ENCODE measurements at regions not wholly inside any gene's neighbourhood (a gene's known extent, or its start where the extent isn't known, plus 50 kb on each side); places are given as distances from the start of the nearest gene placed in this dataset.

- Histone ChIP-seq H4K20me1 (ENCODE audit: insufficient read depth, low read length, poor library complexity, severe bottlenecking) (no peaks in the 10 kb centered on the region), H2AFZ (ENCODE audit: low read length) (no peak overlapping the region), H3F3A (ENCODE audit: low read depth) (no peaks in the 10 kb centered on the region), H3K4me2 (ENCODE audit: low read depth, low read length, poor library complexity, severe bottlenecking) (no peak overlapping the region), H3K4me3 (ENCODE audit: low read length, poor library complexity, severe bottlenecking) (no peak overlapping the region), H3K9me2 (replicated peaks; ENCODE audit: low read depth, low read length) (no peaks in the 10 kb centered on the region), H3K9ac (ENCODE audit: low read depth, low read length, poor library complexity, severe bottlenecking) (no peak overlapping the region), H3K27me3 (ENCODE audit: insufficient read depth, low read length, poor library complexity, severe bottlenecking) (no peaks in the 10 kb centered on the region), H3K9me3 (ENCODE audit: insufficient read depth, low read depth, low read length) (no peaks in the 10 kb centered on the region), H3K4me1 (ENCODE audit: insufficient read depth, low read length, poor library complexity, severe bottlenecking) (peaks cover 3% of the 10 kb centered on the region), H3K36me3 (ENCODE audit: insufficient read depth, low read length) (no peaks in the 10 kb centered on the region), H3K79me2 (ENCODE audit: insufficient read depth, low read length) (no peaks in the 10 kb centered on the region)
- TF ChIP-seq CTCF (conservative IDR thresholded peaks at IDR 0.05; ENCODE audit: low read length), result no peak
- no peak for TF ChIP-seq EZH2phosphoT487 (IDR thresholded peaks at IDR 0.05; ENCODE audit: borderline replicate concordance)
Measured at GRCh38 chr4:132395561-132395960, 753.5 kb upstream of the PCDH10 start.

GRCh38 chr4:132396636-132397035, 752.5 kb upstream of the PCDH10 start:
- no peaks in the 10 kb centered on the region for H4K20me1 ChIP-seq (ENCODE audit: insufficient read depth, low read length, poor library complexity, severe bottlenecking)
- TF ChIP-seq EZH2phosphoT487 (IDR thresholded peaks at IDR 0.05; ENCODE audit: borderline replicate concordance), result no peak
- no peak for TF ChIP-seq CTCF (conservative IDR thresholded peaks at IDR 0.05; ENCODE audit: low read length)
- H3F3A ChIP-seq (ENCODE audit: low read depth), result no peaks in the 10 kb centered on the region
- H3K9me3 ChIP-seq (ENCODE audit: insufficient read depth, low read depth, low read length), result no peaks in the 10 kb centered on the region; the same call in 1 of the 2 replicates
- no peaks in the 10 kb centered on the region for H3K9me2 ChIP-seq (replicated peaks; ENCODE audit: low read depth, low read length)
- peaks cover 3% of the 10 kb centered on the region for H3K4me1 ChIP-seq (ENCODE audit: insufficient read depth, low read length, poor library complexity, severe bottlenecking)
- H3K36me3 ChIP-seq (ENCODE audit: insufficient read depth, low read length), result no peaks in the 10 kb centered on the region
- H2AFZ ChIP-seq (ENCODE audit: low read length), result no peak overlapping the region
- no peaks in the 10 kb centered on the region for H3K79me2 ChIP-seq (ENCODE audit: insufficient read depth, low read length)
- H3K4me3 ChIP-seq (ENCODE audit: low read length, poor library complexity, severe bottlenecking), result no peak overlapping the region
- H3K9ac ChIP-seq (ENCODE audit: low read depth, low read length, poor library complexity, severe bottlenecking), result no peak overlapping the region
- no peaks in the 10 kb centered on the region for H3K27me3 ChIP-seq (ENCODE audit: insufficient read depth, low read length, poor library complexity, severe bottlenecking)
- H3K4me2 ChIP-seq (ENCODE audit: low read depth, low read length, poor library complexity, severe bottlenecking), result no peak overlapping the region

GRCh38 chr4:132417220-132417619, 731.9 kb upstream of the PCDH10 start:
- Histone ChIP-seq H3K36me3 (ENCODE audit: insufficient read depth, low read length) (no peaks in the 10 kb centered on the region), H3K9me2 (replicated peaks; ENCODE audit: low read depth, low read length) (no peaks in the 10 kb centered on the region), H3K9ac (ENCODE audit: low read depth, low read length, poor library complexity, severe bottlenecking) (no peak overlapping the region), H3K4me1 (ENCODE audit: insufficient read depth, low read length, poor library complexity, severe bottlenecking) (no peaks in the 10 kb centered on the region), H3K79me2 (ENCODE audit: insufficient read depth, low read length) (no peaks in the 10 kb centered on the region), H3K27me3 (ENCODE audit: insufficient read depth, low read length, poor library complexity, severe bottlenecking) (no peaks in the 10 kb centered on the region), H3F3A (ENCODE audit: low read depth) (no peaks in the 10 kb centered on the region), H2AFZ (ENCODE audit: low read length) (no peak overlapping the region), H3K4me2 (ENCODE audit: low read depth, low read length, poor library complexity, severe bottlenecking) (no peak overlapping the region), H3K4me3 (ENCODE audit: low read length, poor library complexity, severe bottlenecking) (no peak overlapping the region), H4K20me1 (ENCODE audit: insufficient read depth, low read length, poor library complexity, severe bottlenecking) (no peaks in the 10 kb centered on the region), H3K9me3 (ENCODE audit: insufficient read depth, low read depth, low read length) (peaks cover 20% of the 10 kb centered on the region)
- TF ChIP-seq EZH2phosphoT487 (IDR thresholded peaks at IDR 0.05; ENCODE audit: borderline replicate concordance) (no peak), CTCF (conservative IDR thresholded peaks at IDR 0.05; ENCODE audit: low read length) (no peak)

All from Loucy (cell line).